Liver (tissue), 3 donors: ENCODE measurements at regions not wholly inside any gene's neighbourhood (a gene's known extent, or its start where the extent isn't known, plus 50 kb on each side); places are given as distances from the start of the nearest gene placed in this dataset.

ENCODE experiments used
- TAF1 ChIP-seq: conservative IDR thresholded peaks from 2 replicates; pipeline ENCODE4 v1.6.1; 2016; ENCODE audit warnings: antibody characterized with exemption, mild to moderate bottlenecking
- TF ChIP-seq, protein P1 (sequence below): fragments of 150-350 bp; IDR thresholded peaks from 2 replicates; pipeline ENCODE4 v1.5.1; 2017; ENCODE audit warnings: improper control_type of control experiment, low read depth, low read length; ENCODE audit not compliant: missing input control
- donor health status: healthy.
- donor health status: healthy.

DNA sequence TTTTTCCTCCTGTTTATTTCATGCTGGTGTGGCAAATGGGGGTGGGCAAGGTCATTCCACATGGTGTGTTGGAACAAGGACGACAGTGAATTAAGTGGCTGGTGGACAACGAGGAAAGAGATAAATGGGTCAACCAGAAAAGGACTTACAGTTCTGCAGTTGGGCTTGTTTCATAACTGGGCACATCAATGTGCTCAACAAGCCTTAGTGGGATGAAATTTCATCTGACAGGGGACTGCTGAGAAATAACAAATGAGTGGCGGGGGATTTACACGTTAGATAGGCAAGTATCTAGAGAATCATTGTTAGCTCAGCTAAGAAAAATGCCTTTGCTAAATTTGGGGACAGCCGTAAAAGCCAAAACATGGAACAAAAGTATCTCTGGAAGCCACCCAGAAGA, 163.6 kb downstream of the NRN1 start:
- TF ChIP-seq TAF1, result no peak
- TF ChIP-seq, protein P1, sequence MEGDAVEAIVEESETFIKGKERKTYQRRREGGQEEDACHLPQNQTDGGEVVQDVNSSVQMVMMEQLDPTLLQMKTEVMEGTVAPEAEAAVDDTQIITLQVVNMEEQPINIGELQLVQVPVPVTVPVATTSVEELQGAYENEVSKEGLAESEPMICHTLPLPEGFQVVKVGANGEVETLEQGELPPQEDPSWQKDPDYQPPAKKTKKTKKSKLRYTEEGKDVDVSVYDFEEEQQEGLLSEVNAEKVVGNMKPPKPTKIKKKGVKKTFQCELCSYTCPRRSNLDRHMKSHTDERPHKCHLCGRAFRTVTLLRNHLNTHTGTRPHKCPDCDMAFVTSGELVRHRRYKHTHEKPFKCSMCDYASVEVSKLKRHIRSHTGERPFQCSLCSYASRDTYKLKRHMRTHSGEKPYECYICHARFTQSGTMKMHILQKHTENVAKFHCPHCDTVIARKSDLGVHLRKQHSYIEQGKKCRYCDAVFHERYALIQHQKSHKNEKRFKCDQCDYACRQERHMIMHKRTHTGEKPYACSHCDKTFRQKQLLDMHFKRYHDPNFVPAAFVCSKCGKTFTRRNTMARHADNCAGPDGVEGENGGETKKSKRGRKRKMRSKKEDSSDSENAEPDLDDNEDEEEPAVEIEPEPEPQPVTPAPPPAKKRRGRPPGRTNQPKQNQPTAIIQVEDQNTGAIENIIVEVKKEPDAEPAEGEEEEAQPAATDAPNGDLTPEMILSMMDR, result no peak
